ENCODE measurements at regions not wholly inside any gene's neighbourhood (a gene's known extent, or its start where the extent isn't known, plus 50 kb on each side); places are given as distances from the start of the nearest gene placed in this dataset.

GRCh38 chr15:79777916-79778315, 118.9 kb downstream of the MTHFS start:
- 62% methylated on average over 2 of the region's 2 CpGs for WGBS
- no peak overlapping the region for H3K4me3 ChIP-seq (ENCODE audit: low read depth in 1 of 3, low read length in 3 of 3)
- TF ChIP-seq FOXA1 (IDR thresholded peaks at IDR 0.05), result no peak

GRCh38 chr15:79778378-79778990, 118.3 kb downstream of the MTHFS start:
- no peaks in the 10 kb centered on the region for H3K4me1 ChIP-seq (ENCODE audit: control insufficient read depth in 4 of 4, insufficient read depth in 4 of 4, low read length in 3 of 4)

More at GRCh38 chr15:79777916-79778315, 118.9 kb downstream of the MTHFS start:
- H3K9ac ChIP-seq (ENCODE audit: low read depth in 1 of 2, low read length in 2 of 2), result no peak overlapping the region
- no peak for DNase-seq (ENCODE audit: low spot score)
- no peaks in the 10 kb centered on the region for H3K36me3 ChIP-seq (ENCODE audit: control insufficient read depth in 4 of 4, insufficient read depth in 3 of 4, low read depth in 1 of 4, low read length in 3 of 4)
- no peaks in the 10 kb centered on the region for H3K4me1 ChIP-seq (ENCODE audit: control insufficient read depth in 4 of 4, insufficient read depth in 4 of 4, low read length in 3 of 4)
- H3K27me3 ChIP-seq (ENCODE audit: control insufficient read depth in 4 of 4, insufficient read depth in 4 of 4, low read length in 3 of 4), result no peaks in the 10 kb centered on the region
- no peak overlapping the region for H3K27ac ChIP-seq (ENCODE audit: low read depth in 1 of 2, low read length in 2 of 2)
- H3K9me3 ChIP-seq (ENCODE audit: control insufficient read depth in 4 of 4, low read length in 3 of 4), result peaks cover 2 to 6% (median 3%) of the 10 kb centered on the region in 4 donors

DNA sequence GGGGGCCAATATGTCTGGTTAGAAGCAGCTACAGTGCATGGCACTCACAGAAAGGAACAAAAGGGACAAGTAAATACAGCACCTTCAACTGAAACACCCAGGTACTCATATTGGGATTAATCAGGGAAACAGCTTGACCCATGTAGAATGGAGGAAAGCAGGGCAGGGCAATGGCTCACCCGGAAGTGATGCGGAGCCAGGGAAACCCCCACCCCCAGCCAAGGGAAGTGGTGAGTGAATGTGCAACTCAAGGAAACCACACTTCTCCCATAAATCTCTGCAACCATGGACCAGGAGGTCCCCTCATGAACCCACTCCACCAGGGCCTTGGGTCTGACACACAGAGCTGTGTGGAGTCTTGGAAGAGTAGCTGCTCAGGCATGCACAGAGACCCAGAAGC, 117.1 kb downstream of the MTHFS start:
- DNase-seq (ENCODE audit: low spot score), result no peak
- TF ChIP-seq YY1 (IDR thresholded peaks at IDR 0.05), result no peak
- no peak for TF ChIP-seq RXRA (IDR thresholded peaks at IDR 0.05)
- TF ChIP-seq NR2F2 (IDR thresholded peaks at IDR 0.05), result no peak
- no peak for TF ChIP-seq RAD21 (IDR thresholded peaks at IDR 0.05)
- no peak for TF ChIP-seq HNF4G (IDR thresholded peaks at IDR 0.05)
- no peak for TF ChIP-seq HNF4A (conservative IDR thresholded peaks at IDR 0.05)
- TF ChIP-seq, protein P1, sequence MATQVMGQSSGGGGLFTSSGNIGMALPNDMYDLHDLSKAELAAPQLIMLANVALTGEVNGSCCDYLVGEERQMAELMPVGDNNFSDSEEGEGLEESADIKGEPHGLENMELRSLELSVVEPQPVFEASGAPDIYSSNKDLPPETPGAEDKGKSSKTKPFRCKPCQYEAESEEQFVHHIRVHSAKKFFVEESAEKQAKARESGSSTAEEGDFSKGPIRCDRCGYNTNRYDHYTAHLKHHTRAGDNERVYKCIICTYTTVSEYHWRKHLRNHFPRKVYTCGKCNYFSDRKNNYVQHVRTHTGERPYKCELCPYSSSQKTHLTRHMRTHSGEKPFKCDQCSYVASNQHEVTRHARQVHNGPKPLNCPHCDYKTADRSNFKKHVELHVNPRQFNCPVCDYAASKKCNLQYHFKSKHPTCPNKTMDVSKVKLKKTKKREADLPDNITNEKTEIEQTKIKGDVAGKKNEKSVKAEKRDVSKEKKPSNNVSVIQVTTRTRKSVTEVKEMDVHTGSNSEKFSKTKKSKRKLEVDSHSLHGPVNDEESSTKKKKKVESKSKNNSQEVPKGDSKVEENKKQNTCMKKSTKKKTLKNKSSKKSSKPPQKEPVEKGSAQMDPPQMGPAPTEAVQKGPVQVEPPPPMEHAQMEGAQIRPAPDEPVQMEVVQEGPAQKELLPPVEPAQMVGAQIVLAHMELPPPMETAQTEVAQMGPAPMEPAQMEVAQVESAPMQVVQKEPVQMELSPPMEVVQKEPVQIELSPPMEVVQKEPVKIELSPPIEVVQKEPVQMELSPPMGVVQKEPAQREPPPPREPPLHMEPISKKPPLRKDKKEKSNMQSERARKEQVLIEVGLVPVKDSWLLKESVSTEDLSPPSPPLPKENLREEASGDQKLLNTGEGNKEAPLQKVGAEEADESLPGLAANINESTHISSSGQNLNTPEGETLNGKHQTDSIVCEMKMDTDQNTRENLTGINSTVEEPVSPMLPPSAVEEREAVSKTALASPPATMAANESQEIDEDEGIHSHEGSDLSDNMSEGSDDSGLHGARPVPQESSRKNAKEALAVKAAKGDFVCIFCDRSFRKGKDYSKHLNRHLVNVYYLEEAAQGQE (IDR thresholded peaks at IDR 0.05), result no peak
- TF ChIP-seq EGR1 (IDR thresholded peaks at IDR 0.05; ENCODE audit: low read depth in 2 of 2), result no peak
- TF ChIP-seq ATF3 (IDR thresholded peaks at IDR 0.05), result no peak
- no peak for TF ChIP-seq JUND (IDR thresholded peaks at IDR 0.05)
- TF ChIP-seq, protein P2, sequence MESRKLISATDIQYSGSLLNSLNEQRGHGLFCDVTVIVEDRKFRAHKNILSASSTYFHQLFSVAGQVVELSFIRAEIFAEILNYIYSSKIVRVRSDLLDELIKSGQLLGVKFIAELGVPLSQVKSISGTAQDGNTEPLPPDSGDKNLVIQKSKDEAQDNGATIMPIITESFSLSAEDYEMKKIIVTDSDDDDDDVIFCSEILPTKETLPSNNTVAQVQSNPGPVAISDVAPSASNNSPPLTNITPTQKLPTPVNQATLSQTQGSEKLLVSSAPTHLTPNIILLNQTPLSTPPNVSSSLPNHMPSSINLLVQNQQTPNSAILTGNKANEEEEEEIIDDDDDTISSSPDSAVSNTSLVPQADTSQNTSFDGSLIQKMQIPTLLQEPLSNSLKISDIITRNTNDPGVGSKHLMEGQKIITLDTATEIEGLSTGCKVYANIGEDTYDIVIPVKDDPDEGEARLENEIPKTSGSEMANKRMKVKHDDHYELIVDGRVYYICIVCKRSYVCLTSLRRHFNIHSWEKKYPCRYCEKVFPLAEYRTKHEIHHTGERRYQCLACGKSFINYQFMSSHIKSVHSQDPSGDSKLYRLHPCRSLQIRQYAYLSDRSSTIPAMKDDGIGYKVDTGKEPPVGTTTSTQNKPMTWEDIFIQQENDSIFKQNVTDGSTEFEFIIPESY (IDR thresholded peaks at IDR 0.05), result no peak
- no peak for TF ChIP-seq GABPA (IDR thresholded peaks at IDR 0.05 in 1 of 2, conservative IDR thresholded peaks at IDR 0.05 in 1 of 2)
- no peak for TF ChIP-seq SP1 (IDR thresholded peaks at IDR 0.05)
- no peak for TF ChIP-seq FOXA2 (IDR thresholded peaks at IDR 0.05)
- TF ChIP-seq TAF1 (conservative IDR thresholded peaks at IDR 0.05), result no peak
- Histone ChIP-seq H3K27ac (ENCODE audit: low read depth in 1 of 2, low read length in 2 of 2) (no peak overlapping the region), H3K9me3 (ENCODE audit: control insufficient read depth in 4 of 4, low read length in 3 of 4) (peaks cover 2 to 6% (median 3%) of the 10 kb centered on the region in 4 donors), H3K4me1 (ENCODE audit: control insufficient read depth in 4 of 4, insufficient read depth in 4 of 4, low read length in 3 of 4) (no peaks in the 10 kb centered on the region), H3K4me3 (ENCODE audit: low read depth in 1 of 3, low read length in 3 of 3) (no peak overlapping the region), H3K27me3 (ENCODE audit: control insufficient read depth in 4 of 4, insufficient read depth in 4 of 4, low read length in 3 of 4) (no peaks in the 10 kb centered on the region), H3K9ac (ENCODE audit: low read depth in 1 of 2, low read length in 2 of 2) (no peak overlapping the region), H3K36me3 (ENCODE audit: control insufficient read depth in 4 of 4, insufficient read depth in 3 of 4, low read depth in 1 of 4, low read length in 3 of 4) (no peaks in the 10 kb centered on the region)
- 84% methylated on average over 2 of the region's 2 CpGs for WGBS

More at GRCh38 chr15:79778378-79778990, 118.3 kb downstream of the MTHFS start:
- H3K9ac ChIP-seq (ENCODE audit: low read depth in 1 of 2, low read length in 2 of 2), result no peak overlapping the region
- 97% methylated on average over 3 of the region's 3 CpGs for WGBS
- H3K27me3 ChIP-seq (ENCODE audit: control insufficient read depth in 4 of 4, insufficient read depth in 4 of 4, low read length in 3 of 4), result no peaks in the 10 kb centered on the region
- TF ChIP-seq RXRA (IDR thresholded peaks at IDR 0.05), result no peak
- TF ChIP-seq TAF1 (conservative IDR thresholded peaks at IDR 0.05), result no peak
- no peak for TF ChIP-seq YY1 (IDR thresholded peaks at IDR 0.05)
- TF ChIP-seq, protein P3, sequence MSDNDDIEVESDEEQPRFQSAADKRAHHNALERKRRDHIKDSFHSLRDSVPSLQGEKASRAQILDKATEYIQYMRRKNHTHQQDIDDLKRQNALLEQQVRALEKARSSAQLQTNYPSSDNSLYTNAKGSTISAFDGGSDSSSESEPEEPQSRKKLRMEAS (IDR thresholded peaks at IDR 0.05), result no peak
- no peak for TF ChIP-seq ATF3 (IDR thresholded peaks at IDR 0.05)
- TF ChIP-seq, protein P2 (IDR thresholded peaks at IDR 0.05), result no peak
- DNase-seq (ENCODE audit: low spot score), result no peak
- H3K9me3 ChIP-seq (ENCODE audit: control insufficient read depth in 4 of 4, low read length in 3 of 4), result peaks cover 2 to 6% (median 3%) of the 10 kb centered on the region in 4 donors
- no peak overlapping the region for H3K4me3 ChIP-seq (ENCODE audit: low read depth in 1 of 3, low read length in 3 of 3)
- no peaks in the 10 kb centered on the region for H3K36me3 ChIP-seq (ENCODE audit: control insufficient read depth in 4 of 4, insufficient read depth in 3 of 4, low read depth in 1 of 4, low read length in 3 of 4)
- no peak overlapping the region for H3K27ac ChIP-seq (ENCODE audit: low read depth in 1 of 2, low read length in 2 of 2)

All from liver (tissue), 7 donors.